Liver (tissue), 8 donors: ENCODE measurements at regions not wholly inside any gene's neighbourhood (a gene's known extent, or its start where the extent isn't known, plus 50 kb on each side); places are given as distances from the start of the nearest gene placed in this dataset.
"Not testable (repeated sequence)": the region's sequence is repeated elsewhere in the genome, so short reads cannot be mapped to it uniquely, and the experiment has no call there.

Experiments
- DNase-seq: peaks from one replicate; pipeline ENCODE4 v3.0.0-alpha.2; 2017; ENCODE audit warnings: low spot score
- H3K27ac ChIP-seq, 2 donors: one replicate each; pipeline ENCODE4 v1.7.0; 2013; ENCODE audit warnings: inconsistent platforms in 2 of 2, low read length in 2 of 2, control low read depth in 1 of 2, low read depth in 1 of 2, mild to moderate bottlenecking in 1 of 2
- H3K27me3 ChIP-seq, 4 donors: one replicate each; pipeline versions ENCODE4 v1.6.1 to v1.7.0; 2013; ENCODE audit warnings: low read length in 3 of 4, inconsistent platforms in 1 of 4, mild to moderate bottlenecking in 1 of 4, moderate library complexity in 1 of 4; ENCODE audit not compliant: control insufficient read depth in 4 of 4, insufficient read depth in 4 of 4
- H3K36me3 ChIP-seq, 4 donors: one replicate each; pipeline versions ENCODE4 v1.6.1 to v1.7.0; 2013; ENCODE audit warnings: low read length in 3 of 4, mild to moderate bottlenecking in 3 of 4, low read depth in 1 of 4, moderate library complexity in 1 of 4; ENCODE audit not compliant: control insufficient read depth in 4 of 4, insufficient read depth in 3 of 4
- H3K4me1 ChIP-seq, 4 donors: one replicate each; pipeline versions ENCODE4 v1.6.1 to v1.7.0; 2013; ENCODE audit warnings: low read length in 3 of 4, mild to moderate bottlenecking in 3 of 4, moderate library complexity in 1 of 4; ENCODE audit not compliant: control insufficient read depth in 4 of 4, insufficient read depth in 4 of 4
- H3K4me3 ChIP-seq, 3 donors: one replicate each; pipeline versions ENCODE4 v1.6.1 to v1.7.0; 2013; ENCODE audit warnings: low read length in 3 of 3, control low read depth in 1 of 3, low read depth in 1 of 3, mild to moderate bottlenecking in 1 of 3
- H3K9ac ChIP-seq, 2 donors: one replicate each; pipeline ENCODE4 v1.7.0; 2013; ENCODE audit warnings: low read length in 2 of 2, mild to moderate bottlenecking in 2 of 2, moderate library complexity in 2 of 2, control low read depth in 1 of 2, low read depth in 1 of 2
- H3K9me3 ChIP-seq, 4 donors: one replicate each; pipeline versions ENCODE4 v1.6.1 to v1.7.0; 2013; ENCODE audit warnings: low read length in 3 of 4; ENCODE audit not compliant: control insufficient read depth in 4 of 4
- ATF3 ChIP-seq: IDR thresholded peaks from 2 replicates; pipeline ENCODE4 v1.6.1; 2016; ENCODE audit warnings: antibody characterized with exemption
- EGR1 ChIP-seq, 2 donors: IDR thresholded peaks; 2 replicates each; pipeline ENCODE4 v1.6.1; 2016 to 2018; ENCODE audit warnings: antibody characterized with exemption in 2 of 2, low read depth in 2 of 2
- FOXA2 ChIP-seq: IDR thresholded peaks from 2 replicates; pipeline ENCODE4 v1.6.1; 2016; ENCODE audit warnings: antibody characterized with exemption
- GABPA ChIP-seq, 2 donors: IDR thresholded peaks in 1 of 2; conservative IDR thresholded peaks in 1 of 2; 2 replicates each; pipeline ENCODE4 v1.6.1; 2016; ENCODE audit warnings: antibody characterized with exemption in 2 of 2, mild to moderate bottlenecking in 1 of 2, moderate library complexity in 1 of 2
- HNF4A ChIP-seq, 2 donors: conservative IDR thresholded peaks; 2 replicates each; pipeline ENCODE4 v1.6.1; 2016; ENCODE audit warnings: antibody characterized with exemption in 2 of 2, mild to moderate bottlenecking in 2 of 2
- HNF4G ChIP-seq: IDR thresholded peaks from 2 replicates; pipeline ENCODE4 v1.6.1; 2016; ENCODE audit warnings: antibody characterized with exemption
- JUND ChIP-seq, 2 donors: IDR thresholded peaks; 2 replicates each; pipeline ENCODE4 v1.6.1; 2016; ENCODE audit warnings: antibody characterized with exemption in 2 of 2
- MAX ChIP-seq: IDR thresholded peaks from 2 replicates; pipeline ENCODE4 v1.6.1; 2016; ENCODE audit warnings: antibody characterized with exemption
- NR2F2 ChIP-seq: IDR thresholded peaks from 2 replicates; pipeline ENCODE4 v1.6.1; 2016; ENCODE audit warnings: antibody characterized with exemption
- RAD21 ChIP-seq, 2 donors: IDR thresholded peaks; 2 replicates each; pipeline ENCODE4 v1.6.1; 2016; ENCODE audit warnings: antibody characterized with exemption in 2 of 2, mild to moderate bottlenecking in 2 of 2
- RXRA ChIP-seq, 2 donors: IDR thresholded peaks; 2 replicates each; pipeline ENCODE4 v1.6.1; 2017 to 2018; ENCODE audit warnings: antibody characterized with exemption in 2 of 2, mild to moderate bottlenecking in 1 of 2
- SP1 ChIP-seq: IDR thresholded peaks from 2 replicates; pipeline ENCODE4 v1.6.1; 2018; ENCODE audit warnings: antibody characterized with exemption, mild to moderate bottlenecking
- TAF1 ChIP-seq: conservative IDR thresholded peaks from 2 replicates; pipeline ENCODE4 v1.6.1; 2016; ENCODE audit warnings: antibody characterized with exemption, mild to moderate bottlenecking
- YY1 ChIP-seq: IDR thresholded peaks from 2 replicates; pipeline ENCODE4 v1.6.1; 2016; ENCODE audit warnings: antibody characterized with exemption, mild to moderate bottlenecking
- WGBS: extraction: QIAGEN DNeasy Blood & Tissue Kit; methylation state at CpG from one replicate; pipeline ENCODE4 v1.1.7; 2013; 5-methylcytosine and 5-hydroxymethylcytosine counted together
- TF ChIP-seq, protein P1 (sequence below): IDR thresholded peaks from 2 replicates; pipeline ENCODE4 v1.6.1; 2016; ENCODE audit warnings: antibody characterized with exemption
- TF ChIP-seq, protein P2 (sequence below): fragments of 150-350 bp; IDR thresholded peaks from 2 replicates; pipeline ENCODE4 v1.5.1; 2017; ENCODE audit warnings: improper control_type of control experiment, low read depth, low read length; ENCODE audit not compliant: missing input control
- donor health status: healthy.
- donor health status: healthy.
- donor health status: healthy.
- donor health status: healthy.
- donor health status: healthy.

DNA sequence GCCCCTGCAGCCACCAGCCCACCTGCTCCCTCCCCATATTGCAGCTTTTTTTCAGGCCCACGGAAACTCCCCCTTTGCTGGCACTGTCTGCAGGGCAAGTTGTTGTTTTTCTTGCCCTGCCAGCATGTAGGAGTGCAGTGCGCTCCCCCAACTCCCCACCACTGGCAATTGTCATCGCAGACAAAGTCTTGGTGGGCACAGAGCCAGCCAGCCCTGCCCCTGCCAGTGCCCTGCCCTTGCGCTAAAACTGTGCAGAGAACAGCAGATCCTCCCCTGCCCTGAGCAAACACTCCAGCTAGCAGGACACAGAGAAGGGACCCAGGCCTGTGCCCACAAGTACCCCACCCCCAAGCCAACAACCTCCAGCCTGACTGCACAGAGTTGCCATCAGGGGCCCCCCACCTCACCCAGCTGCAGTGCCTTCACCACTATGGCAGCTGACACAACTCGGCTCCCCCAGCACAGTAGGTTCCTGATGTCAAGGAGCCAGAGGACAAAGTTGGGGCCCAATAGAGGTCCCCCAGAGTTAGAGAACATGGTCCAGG is 158.1 kb upstream of the ARHGAP42 start:
- WGBS, result 86% methylated on average over 5 of the region's 5 CpGs
- Histone ChIP-seq H3K9ac (no peak overlapping the region), H3K36me3 (no peaks in the 10 kb centered on the region), H3K27me3 (no peaks in the 10 kb centered on the region), H3K27ac (no peak overlapping the region), H3K9me3 (peaks cover 0 to 5% (median 0%) of the 10 kb centered on the region in 4 donors), H3K4me1 (no peaks in the 10 kb centered on the region), H3K4me3 (no peak overlapping the region)
- DNase-seq, result no peak
- TF ChIP-seq TAF1 (no peak), RXRA (IDR thresholded peaks at IDR 0.05) (no peak), ATF3 (no peak), YY1 (no peak), HNF4A (conservative IDR thresholded peaks at IDR 0.05) (no peak), GABPA (IDR thresholded peaks at IDR 0.05 in 1 of 2, conservative IDR thresholded peaks at IDR 0.05 in 1 of 2) (no peak), SP1 (no peak), RAD21 (IDR thresholded peaks at IDR 0.05) (no peak)
- TF ChIP-seq, protein P1, sequence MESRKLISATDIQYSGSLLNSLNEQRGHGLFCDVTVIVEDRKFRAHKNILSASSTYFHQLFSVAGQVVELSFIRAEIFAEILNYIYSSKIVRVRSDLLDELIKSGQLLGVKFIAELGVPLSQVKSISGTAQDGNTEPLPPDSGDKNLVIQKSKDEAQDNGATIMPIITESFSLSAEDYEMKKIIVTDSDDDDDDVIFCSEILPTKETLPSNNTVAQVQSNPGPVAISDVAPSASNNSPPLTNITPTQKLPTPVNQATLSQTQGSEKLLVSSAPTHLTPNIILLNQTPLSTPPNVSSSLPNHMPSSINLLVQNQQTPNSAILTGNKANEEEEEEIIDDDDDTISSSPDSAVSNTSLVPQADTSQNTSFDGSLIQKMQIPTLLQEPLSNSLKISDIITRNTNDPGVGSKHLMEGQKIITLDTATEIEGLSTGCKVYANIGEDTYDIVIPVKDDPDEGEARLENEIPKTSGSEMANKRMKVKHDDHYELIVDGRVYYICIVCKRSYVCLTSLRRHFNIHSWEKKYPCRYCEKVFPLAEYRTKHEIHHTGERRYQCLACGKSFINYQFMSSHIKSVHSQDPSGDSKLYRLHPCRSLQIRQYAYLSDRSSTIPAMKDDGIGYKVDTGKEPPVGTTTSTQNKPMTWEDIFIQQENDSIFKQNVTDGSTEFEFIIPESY, result no peak

DNA sequence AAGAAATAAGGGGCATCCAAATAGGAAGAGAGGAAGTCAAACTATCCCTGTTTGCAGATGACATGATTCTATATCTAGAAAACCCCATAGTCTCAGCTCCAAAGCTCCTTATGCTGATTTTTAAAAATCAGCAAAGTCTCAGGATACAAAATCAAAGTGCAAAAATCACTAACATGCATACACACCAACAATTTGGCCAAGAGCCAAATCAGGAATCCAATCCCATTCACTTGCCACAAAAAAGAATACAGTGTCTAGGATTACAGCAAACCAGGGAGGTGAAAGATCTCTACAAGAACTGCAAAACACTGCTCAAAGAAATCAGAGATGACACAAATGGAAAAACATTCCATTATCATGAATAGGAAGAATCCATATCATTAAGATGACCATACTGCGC is 155.8 kb upstream of the ARHGAP42 start:
- WGBS, result 97% methylated on average over 1 of the region's 1 CpG
- H3K36me3 ChIP-seq, H3K9me3 ChIP-seq, H3K27ac ChIP-seq, H3K4me1 ChIP-seq, H3K4me3 ChIP-seq, H3K9ac ChIP-seq, H3K27me3 ChIP-seq, DNase-seq: not testable (repeated sequence)

DNA sequence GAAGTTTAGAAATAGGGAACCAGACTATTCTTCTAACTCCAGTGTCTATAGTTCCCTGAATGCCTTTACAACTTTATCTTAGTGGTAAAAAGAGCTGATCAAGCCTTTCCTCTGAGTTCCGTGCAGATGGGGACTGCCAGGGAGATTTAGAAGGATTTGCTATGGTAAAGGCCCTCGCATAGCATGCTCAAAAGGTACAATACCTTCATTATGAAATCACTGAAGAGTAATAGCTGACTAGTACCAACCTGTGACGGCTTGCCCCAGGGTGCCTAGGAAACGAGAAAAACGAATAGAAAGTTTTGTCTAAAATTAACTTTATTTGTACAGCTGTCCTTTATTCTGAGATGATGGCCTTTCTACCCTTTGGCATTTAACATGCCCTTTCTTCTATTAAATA is 150.1 kb upstream of the ARHGAP42 start:
- Histone ChIP-seq H3K9ac (no peak overlapping the region), H3K9me3 (no peaks in the 10 kb centered on the region), H3K4me1 (no peaks in the 10 kb centered on the region), H3K27me3 (no peaks in the 10 kb centered on the region), H3K36me3 (no peaks in the 10 kb centered on the region), H3K4me3 (no peak overlapping the region), H3K27ac (no peak overlapping the region)
- WGBS, result 78% methylated on average over 5 of the region's 5 CpGs
- no peak for TF ChIP-seq ATF3
- no peak for TF ChIP-seq FOXA2
- no peak for TF ChIP-seq NR2F2
- DNase-seq, result no peak

- Histone ChIP-seq H3K9me3 (no peaks in the 10 kb centered on the region), H3K36me3 (no peaks in the 10 kb centered on the region), H3K27ac (no peak overlapping the region), H3K4me3 (no peak overlapping the region), H3K9ac (no peak overlapping the region), H3K4me1 (peaks cover 0 to 5% (median 0%) of the 10 kb centered on the region in 4 donors), H3K27me3 (no peaks in the 10 kb centered on the region)
- TF ChIP-seq EGR1 (IDR thresholded peaks at IDR 0.05; ENCODE audit: low read depth in 2 of 2), result no peak
- TF ChIP-seq, protein P2, sequence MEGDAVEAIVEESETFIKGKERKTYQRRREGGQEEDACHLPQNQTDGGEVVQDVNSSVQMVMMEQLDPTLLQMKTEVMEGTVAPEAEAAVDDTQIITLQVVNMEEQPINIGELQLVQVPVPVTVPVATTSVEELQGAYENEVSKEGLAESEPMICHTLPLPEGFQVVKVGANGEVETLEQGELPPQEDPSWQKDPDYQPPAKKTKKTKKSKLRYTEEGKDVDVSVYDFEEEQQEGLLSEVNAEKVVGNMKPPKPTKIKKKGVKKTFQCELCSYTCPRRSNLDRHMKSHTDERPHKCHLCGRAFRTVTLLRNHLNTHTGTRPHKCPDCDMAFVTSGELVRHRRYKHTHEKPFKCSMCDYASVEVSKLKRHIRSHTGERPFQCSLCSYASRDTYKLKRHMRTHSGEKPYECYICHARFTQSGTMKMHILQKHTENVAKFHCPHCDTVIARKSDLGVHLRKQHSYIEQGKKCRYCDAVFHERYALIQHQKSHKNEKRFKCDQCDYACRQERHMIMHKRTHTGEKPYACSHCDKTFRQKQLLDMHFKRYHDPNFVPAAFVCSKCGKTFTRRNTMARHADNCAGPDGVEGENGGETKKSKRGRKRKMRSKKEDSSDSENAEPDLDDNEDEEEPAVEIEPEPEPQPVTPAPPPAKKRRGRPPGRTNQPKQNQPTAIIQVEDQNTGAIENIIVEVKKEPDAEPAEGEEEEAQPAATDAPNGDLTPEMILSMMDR, result no peak
- no peak for TF ChIP-seq GABPA (IDR thresholded peaks at IDR 0.05 in 1 of 2, conservative IDR thresholded peaks at IDR 0.05 in 1 of 2)
- TF ChIP-seq NR2F2, result no peak
- no peak for TF ChIP-seq RAD21 (IDR thresholded peaks at IDR 0.05)
- no peak for TF ChIP-seq HNF4G
- TF ChIP-seq MAX, result no peak
- no peak for TF ChIP-seq RXRA (IDR thresholded peaks at IDR 0.05)
- no peak for TF ChIP-seq JUND (IDR thresholded peaks at IDR 0.05)
- TF ChIP-seq FOXA2, result no peak
- no peak for TF ChIP-seq YY1
- no peak for TF ChIP-seq SP1
- DNase-seq, result no peak
Measured at GRCh38 chr11:100543386-100543785, 143.7 kb upstream of the ARHGAP42 start.
